ENCODE measurements at regions not wholly inside any gene's neighbourhood (a gene's known extent, or its start where the extent isn't known, plus 50 kb on each side); places are given as distances from the start of the nearest gene placed in this dataset.

DNA sequence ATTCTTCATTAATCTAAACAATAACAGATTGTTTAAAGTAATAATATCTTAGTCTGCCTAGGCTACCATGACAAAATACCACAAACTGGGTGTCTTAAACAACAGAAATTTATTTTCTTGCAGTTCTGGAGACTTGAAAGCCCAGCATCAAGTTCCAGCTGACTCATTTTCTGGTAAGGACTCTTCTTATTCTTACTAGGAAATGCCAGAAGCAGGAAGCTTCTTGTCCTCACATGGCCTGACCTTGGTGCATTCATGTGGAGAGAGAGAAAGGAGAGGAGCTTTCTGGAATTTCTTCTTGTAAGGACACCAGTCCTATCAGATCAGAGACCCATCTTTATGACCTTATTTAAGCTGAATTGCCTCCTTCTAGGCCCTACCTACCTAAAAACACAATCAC, 110.5 kb downstream of the ANKRD60 start:
- POLR2A ChIA-PET, result no interaction called here
- TF ChIP-seq, protein P1, sequence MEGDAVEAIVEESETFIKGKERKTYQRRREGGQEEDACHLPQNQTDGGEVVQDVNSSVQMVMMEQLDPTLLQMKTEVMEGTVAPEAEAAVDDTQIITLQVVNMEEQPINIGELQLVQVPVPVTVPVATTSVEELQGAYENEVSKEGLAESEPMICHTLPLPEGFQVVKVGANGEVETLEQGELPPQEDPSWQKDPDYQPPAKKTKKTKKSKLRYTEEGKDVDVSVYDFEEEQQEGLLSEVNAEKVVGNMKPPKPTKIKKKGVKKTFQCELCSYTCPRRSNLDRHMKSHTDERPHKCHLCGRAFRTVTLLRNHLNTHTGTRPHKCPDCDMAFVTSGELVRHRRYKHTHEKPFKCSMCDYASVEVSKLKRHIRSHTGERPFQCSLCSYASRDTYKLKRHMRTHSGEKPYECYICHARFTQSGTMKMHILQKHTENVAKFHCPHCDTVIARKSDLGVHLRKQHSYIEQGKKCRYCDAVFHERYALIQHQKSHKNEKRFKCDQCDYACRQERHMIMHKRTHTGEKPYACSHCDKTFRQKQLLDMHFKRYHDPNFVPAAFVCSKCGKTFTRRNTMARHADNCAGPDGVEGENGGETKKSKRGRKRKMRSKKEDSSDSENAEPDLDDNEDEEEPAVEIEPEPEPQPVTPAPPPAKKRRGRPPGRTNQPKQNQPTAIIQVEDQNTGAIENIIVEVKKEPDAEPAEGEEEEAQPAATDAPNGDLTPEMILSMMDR (IDR thresholded peaks at IDR 0.05; ENCODE audit: low read depth, low read length), result no peak
- CTCF ChIA-PET, result no interaction called here
- Histone ChIP-seq H3K27ac (ENCODE audit: low read depth, low read length) (no peak overlapping the region), H3K27me3 (ENCODE audit: control insufficient read depth, insufficient read depth, low read length) (peaks cover 2% of the 10 kb centered on the region), H3K4me3 (ENCODE audit: low read depth, low read length) (no peak overlapping the region), H3K9me3 (ENCODE audit: control insufficient read depth, insufficient read depth, low read length) (no peaks in the 10 kb centered on the region)
- DNase-seq (ENCODE audit: low read depth, low spot score), result no peak

DNA sequence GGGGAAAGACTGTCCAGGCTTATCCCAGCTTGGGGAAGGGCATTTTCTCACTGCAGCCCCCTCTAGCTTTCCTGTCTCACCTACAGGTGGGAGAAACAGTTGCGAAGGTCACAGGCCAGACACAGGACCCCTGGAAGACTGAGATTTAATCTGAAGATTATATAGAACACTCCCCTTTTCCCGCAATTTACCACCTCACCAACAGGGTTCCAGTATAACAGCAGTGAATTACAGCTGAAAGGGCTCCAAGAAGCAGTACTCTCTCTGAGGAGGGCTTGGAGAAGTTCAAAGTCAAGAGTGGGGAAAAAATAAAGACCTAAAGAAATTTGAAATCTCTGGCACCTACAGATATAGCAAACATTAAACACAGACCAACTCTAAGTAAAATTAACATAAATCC, 111.9 kb downstream of the ANKRD60 start:
- Histone ChIP-seq H3K4me3 (ENCODE audit: low read depth, low read length) (no peak overlapping the region), H3K27ac (ENCODE audit: low read depth, low read length) (no peak overlapping the region), H3K27me3 (ENCODE audit: control insufficient read depth, insufficient read depth, low read length) (peaks cover 2% of the 10 kb centered on the region), H3K9me3 (ENCODE audit: control insufficient read depth, insufficient read depth, low read length) (no peaks in the 10 kb centered on the region)
- CTCF ChIA-PET, result no interaction called here
- TF ChIP-seq, protein P1 (IDR thresholded peaks at IDR 0.05; ENCODE audit: low read depth, low read length), result no peak
- DNase-seq (ENCODE audit: low read depth, low spot score), result no peak
- POLR2A ChIA-PET, result no interaction called here

DNA sequence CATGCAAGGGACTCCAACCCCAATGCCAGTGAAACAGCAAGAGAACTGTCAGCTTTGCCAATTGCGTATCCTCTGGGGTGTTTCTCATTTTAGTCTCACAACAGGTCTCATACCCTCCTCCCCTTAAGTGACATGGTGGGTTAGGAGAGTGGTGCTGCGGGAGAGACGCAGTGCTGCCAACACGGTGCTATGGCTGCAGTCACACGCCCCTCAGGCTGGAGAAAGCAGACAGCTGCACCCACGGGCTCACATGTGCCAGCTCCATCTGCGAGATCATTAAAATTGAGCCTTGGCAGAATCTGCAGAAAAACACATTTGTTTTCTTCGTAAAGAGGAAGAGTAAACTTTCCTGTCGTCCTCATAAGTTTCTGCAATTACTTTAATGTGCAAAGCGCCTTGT, 114.7 kb downstream of the ANKRD60 start:
- Histone ChIP-seq H3K27me3 (ENCODE audit: control insufficient read depth, insufficient read depth, low read length) (peaks cover 2% of the 10 kb centered on the region), H3K27ac (ENCODE audit: low read depth, low read length) (no peak overlapping the region), H3K4me3 (ENCODE audit: low read depth, low read length) (no peak overlapping the region), H3K9me3 (ENCODE audit: control insufficient read depth, insufficient read depth, low read length) (no peaks in the 10 kb centered on the region; the same call in 1 of the 2 replicates)
- TF ChIP-seq, protein P1 (IDR thresholded peaks at IDR 0.05; ENCODE audit: low read depth, low read length), result no peak
- ChIA-PET CTCF (no interaction called here), POLR2A (no interaction called here)
- DNase-seq (ENCODE audit: low read depth, low spot score), result no peak

DNA sequence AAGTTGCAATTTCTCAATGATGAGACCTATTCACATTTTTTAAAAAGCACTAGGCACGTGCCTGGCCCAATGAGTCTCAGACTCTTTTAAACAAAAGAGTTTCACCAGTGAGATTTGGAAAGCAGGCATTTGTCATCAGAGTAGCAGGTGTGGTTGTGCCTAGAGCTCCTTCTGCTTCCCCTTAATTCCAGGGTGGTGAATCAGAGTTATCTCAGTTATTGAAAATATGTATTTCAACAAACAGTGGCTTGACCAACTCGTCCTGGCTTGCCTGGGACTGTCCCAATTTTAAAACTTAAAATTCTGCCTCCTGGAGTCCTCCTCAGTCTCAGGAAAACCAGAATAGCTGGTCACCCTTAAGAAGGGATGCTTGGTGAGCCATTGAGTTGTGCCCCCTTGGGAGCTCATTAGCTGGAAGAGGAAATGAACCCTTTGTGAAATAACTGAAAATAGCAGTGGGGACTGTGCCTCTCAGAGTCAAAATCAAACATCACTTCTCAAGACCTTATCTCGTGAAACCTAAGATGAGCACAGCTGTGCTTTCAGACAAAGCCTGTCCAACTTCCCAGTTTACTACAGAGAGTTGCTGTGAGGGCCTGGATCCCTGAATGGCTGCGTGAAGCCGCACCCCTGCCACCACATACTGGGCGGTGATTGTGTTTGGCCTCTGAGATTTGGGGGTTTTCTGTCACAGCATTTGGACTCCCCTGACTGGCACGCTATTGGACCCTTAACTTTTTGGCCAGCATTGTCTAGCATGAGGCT, 116.3 kb downstream of the ANKRD60 start:
- no peak overlapping the region for H3K27ac ChIP-seq (ENCODE audit: low read depth, low read length)
- POLR2A ChIA-PET, result no interaction called here
- peaks cover 2% of the 10 kb centered on the region for H3K27me3 ChIP-seq (ENCODE audit: control insufficient read depth, insufficient read depth, low read length)
- no peak for DNase-seq (ENCODE audit: low read depth, low spot score)
- CTCF ChIA-PET, result interaction anchor here (1.1 kb wide), 1 partner anchor 25 kb away, joined by 3 read pairs; no protein-coding TSS in a partner anchor
- TF ChIP-seq, protein P1 (IDR thresholded peaks at IDR 0.05; ENCODE audit: low read depth, low read length), result no peak
- H3K9me3 ChIP-seq (ENCODE audit: control insufficient read depth, insufficient read depth, low read length), result no peaks in the 10 kb centered on the region; the same call in 1 of the 2 replicates
- H3K4me3 ChIP-seq (ENCODE audit: low read depth, low read length), result no peak overlapping the region

DNA sequence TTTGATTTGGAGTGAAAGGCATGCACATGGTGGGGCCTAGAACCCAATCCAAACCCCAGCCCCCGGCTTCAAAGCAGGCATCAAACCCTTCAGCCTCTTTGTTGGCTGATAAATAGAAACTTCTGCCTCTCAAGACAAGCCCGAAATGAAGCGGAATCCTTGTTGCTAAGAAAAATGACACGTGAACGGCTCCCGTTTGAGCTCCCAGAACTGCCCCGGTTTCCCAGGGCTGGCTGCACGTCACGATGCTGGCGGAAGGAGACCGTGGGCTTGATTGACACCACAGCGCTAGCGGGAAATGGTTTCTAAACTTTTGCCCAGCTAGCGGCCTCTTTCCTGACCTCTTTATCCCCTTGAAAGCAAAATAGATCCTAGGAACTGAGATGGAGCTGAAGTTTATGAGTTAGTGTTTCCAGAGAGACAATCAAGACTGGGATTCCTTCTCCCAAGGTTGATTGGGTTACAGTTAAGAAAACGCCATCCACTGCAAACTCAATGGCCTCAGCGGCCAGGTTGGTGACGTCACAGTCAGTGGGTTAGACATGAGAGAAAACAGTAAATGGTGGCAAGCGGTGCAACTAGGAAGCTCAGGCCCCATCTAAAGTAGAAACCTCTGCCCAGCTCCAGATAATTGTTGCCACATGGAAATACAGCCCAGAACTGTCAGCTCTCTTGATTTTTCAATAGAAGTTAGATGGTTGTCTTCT, 117.0 kb downstream of the ANKRD60 start:
- no peak overlapping the region for H3K27ac ChIP-seq (ENCODE audit: low read depth, low read length)
- ChIA-PET POLR2A (no interaction called here), CTCF (interaction anchor here (1.1 kb wide), 1 partner anchor 24 kb away, joined by 3 read pairs; no protein-coding TSS in a partner anchor)
- H3K4me3 ChIP-seq (ENCODE audit: low read depth, low read length), result no peak overlapping the region
- no peaks in the 10 kb centered on the region; the same call in 1 of the 2 replicates for H3K9me3 ChIP-seq (ENCODE audit: control insufficient read depth, insufficient read depth, low read length)
- DNase-seq (ENCODE audit: low read depth, low spot score), result no peak
- no peaks in the 10 kb centered on the region for H3K27me3 ChIP-seq (ENCODE audit: control insufficient read depth, insufficient read depth, low read length)
- TF ChIP-seq, protein P1 (IDR thresholded peaks at IDR 0.05; ENCODE audit: low read depth, low read length), result no peak

Measured in AG04450 (cell line).